Ovary (tissue), 3 donors: ENCODE measurements at regions not wholly inside any gene's neighbourhood (a gene's known extent, or its start where the extent isn't known, plus 50 kb on each side); places are given as distances from the start of the nearest gene placed in this dataset.

Source experiments
- CTCF ChIP-seq, 3 donors: fragments of 450-650 bp in 2 of 3; fragments of 200-600 bp in 1 of 3; IDR thresholded peaks; one replicate each; pipeline versions ENCODE4 v1.5.1 to v1.8.0; 2016 to 2022; ENCODE audit warnings: antibody characterized with exemption in 3 of 3, mild to moderate bottlenecking in 1 of 3
- EP300 ChIP-seq: sonication (generic); formaldehyde crosslinking; IDR thresholded peaks from one replicate; pipeline ENCODE4 v1.6.1; 2017; ENCODE audit warnings: antibody characterized with exemption
- POLR2A ChIP-seq: fragments of 450-650 bp; IDR thresholded peaks from one replicate; pipeline ENCODE4 v1.6.1; 2017; ENCODE audit warnings: antibody characterized with exemption, mild to moderate bottlenecking, moderate library complexity
- donor health status: DM: no; HTN: no; CAD: no.

GRCh38 chr6:91132461-91132860 lies 545.6 kb upstream of the MAP3K7 start:
- TF ChIP-seq CTCF (IDR thresholded peaks at IDR 0.05) = no peak
- no peak for TF ChIP-seq POLR2A
- TF ChIP-seq EP300 = no peak
